Sigmoid colon (tissue), 3 donors: ENCODE measurements at regions not wholly inside any gene's neighbourhood (a gene's known extent, or its start where the extent isn't known, plus 50 kb on each side); places are given as distances from the start of the nearest gene placed in this dataset.

ENCODE experiments used
- CTCF ChIP-seq, 4 experiments: fragments of 450-650 bp in 3 of 4; fragments of 200-600 bp in 1 of 4; IDR thresholded peaks; one replicate each; pipeline ENCODE4 v1.5.1; 2016 to 2019; ENCODE audit warnings: antibody characterized with exemption in 4 of 4, mild to moderate bottlenecking in 3 of 4, moderate library complexity in 2 of 4
- POLR2A ChIP-seq, 2 donors: fragments of 450-650 bp; IDR thresholded peaks; one replicate each; pipeline ENCODE4 v1.6.1; 2016; ENCODE audit warnings: antibody characterized with exemption in 2 of 2, mild to moderate bottlenecking in 2 of 2, moderate library complexity in 2 of 2

- no peak for TF ChIP-seq POLR2A (IDR thresholded peaks at IDR 0.05)
- TF ChIP-seq CTCF (IDR thresholded peaks at IDR 0.05): no peak
These were observed 488.2 kb upstream of the RAB6C start for GRCh38 chr2:129491308-129491707.
